Stimulated activated CD4-positive, alpha-beta T cell treated with anti-CD3 and anti-CD28 coated beads, Interleukin-2, amount 100 ng/mL, for 48 hours (primary cell): ENCODE measurements at regions not wholly inside any gene's neighbourhood (a gene's known extent, or its start where the extent isn't known, plus 50 kb on each side); places are given as distances from the start of the nearest gene placed in this dataset.

ENCODE experiments used
- DNase-seq, 2 donors: peaks; one replicate each; pipeline ENCODE4 v3.0.0-alpha.2; 2020

DNA sequence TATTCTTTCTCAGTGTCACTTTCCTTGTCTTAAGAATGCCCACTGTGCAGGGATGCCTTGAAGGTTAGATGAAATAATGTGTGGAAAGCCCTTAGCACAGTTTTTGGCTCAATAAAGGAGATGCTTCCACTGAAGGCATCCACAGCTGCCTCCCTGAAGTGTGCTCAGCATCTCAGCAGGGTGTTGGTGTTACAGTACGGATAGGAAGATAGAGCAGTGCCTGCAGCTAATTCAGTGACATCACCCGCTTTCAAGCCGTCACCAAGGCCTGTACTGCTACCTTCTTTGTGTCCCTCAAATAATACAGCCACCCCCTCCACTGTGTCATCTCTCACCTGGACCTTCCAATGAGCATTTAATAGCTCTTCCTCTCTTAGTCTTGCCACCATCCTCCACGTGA, 59.0 kb downstream of the NDUFS5 start:
- no peak for DNase-seq

GRCh38 chr1:39086386-39086785, 60.2 kb downstream of the NDUFS5 start:
- DNase-seq: no peak

GRCh38 chr1:39086865-39087409, 60.8 kb downstream of the NDUFS5 start:
- no peak for DNase-seq

DNA sequence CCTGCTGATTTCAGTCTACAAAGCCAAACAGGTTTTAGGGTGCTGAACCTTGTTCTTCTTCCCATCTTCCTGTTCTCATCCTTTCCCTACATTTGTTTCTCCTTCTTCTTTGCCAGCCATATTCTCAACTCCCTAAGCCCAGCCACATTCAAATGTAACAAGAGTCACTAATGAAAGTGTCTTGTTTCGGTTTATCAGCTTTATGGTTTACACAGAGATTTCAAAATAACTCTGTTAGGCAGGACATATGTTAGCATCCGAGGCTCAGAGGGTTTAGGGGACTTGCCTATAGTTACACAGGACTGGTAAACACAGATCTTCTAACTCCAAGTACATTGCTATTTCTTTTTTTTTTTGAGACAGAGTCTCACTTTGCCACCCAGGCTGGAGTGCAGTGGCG, 61.3 kb downstream of the NDUFS5 start:
- no peak for DNase-seq

- no peak for DNase-seq
Measured at GRCh38 chr1:39088658-39089057, 62.5 kb downstream of the NDUFS5 start.

DNA sequence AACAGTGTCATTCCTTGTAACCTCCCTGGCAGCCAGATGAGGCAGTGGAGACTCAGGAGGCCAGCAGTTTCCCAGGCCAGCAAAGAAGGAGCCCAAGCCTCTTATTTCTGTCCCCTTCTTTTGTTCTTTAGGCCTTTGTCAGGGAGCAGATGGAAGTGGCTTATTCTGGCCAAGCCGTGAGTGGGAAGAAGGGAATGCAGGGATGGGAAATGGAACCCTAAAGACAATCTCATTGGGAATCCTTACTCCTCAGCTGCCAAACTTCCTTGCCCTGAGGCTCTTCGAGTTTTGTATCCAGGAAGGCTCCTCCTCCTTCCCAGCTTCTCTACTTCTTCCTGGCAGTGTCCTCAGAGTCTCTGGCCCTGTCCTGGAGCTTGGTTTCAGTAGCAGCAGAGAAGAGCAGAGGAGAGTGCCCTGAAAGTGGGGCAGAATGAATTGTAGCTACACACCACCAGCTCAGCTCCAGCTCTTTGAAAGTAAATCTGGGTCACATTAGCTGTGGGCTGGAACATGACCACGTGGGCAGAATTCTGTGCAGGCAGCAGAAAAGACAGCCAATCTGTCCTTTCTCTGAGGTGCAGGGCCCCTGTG, 63.9 kb downstream of the NDUFS5 start:
- DNase-seq: no peak

DNA sequence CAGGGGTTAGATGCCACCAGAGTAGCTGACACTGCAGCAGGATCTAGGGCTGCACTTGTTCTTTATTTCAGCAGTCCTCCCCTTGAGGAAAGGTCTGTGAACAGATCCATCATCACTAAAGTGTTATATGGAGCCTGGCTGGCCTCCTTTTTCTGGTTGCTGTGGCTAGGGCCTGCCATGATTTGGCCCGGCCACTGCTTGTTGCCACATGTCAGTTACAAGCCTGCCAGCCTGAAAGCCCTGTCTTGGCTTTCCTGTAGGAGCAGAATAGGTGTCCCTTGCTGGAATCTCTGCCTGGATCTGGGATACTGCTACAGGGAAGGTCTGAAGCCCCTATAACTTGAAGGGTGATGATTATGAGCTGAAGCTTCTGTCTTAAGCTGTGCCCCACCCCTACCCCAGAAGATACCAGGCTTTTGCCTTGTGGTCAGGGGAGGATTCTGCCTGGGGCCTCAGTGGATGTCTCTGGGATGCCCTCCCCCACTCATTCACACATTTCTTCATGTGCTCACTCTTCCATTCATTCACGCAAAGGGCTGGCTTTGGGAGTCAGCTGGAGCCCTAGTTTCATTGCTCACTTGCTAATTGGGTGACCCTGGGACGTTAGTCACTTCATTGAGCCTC, 64.7 kb downstream of the NDUFS5 start:
- no peak for DNase-seq

- peak; percentile 40 to 43 for DNase-seq
Measured at GRCh38 chr1:39091845-39092645, 65.9 kb downstream of the NDUFS5 start.

DNA sequence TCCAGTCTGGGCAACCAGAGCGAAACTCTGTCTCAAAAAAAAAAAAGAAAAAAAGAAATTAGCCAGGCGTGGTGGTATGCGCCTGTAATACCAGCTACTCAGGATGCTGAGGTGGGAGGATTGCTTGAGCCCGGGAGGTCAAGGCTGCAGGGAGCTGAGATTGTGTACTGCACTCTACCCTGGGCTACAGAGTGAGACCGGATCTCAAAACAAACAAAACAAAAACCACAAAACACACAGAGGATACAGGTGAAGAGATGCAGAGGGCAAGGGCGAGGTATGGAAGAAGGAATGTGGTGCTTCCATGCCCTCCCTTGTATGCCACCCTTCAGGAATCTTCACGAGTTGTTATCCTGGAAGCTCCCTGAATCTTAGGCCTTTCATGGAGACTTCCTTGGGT, 68.5 kb downstream of the NDUFS5 start:
- no peak for DNase-seq

GRCh38 chr1:39098546-39099250, 72.5 kb downstream of the NDUFS5 start:
- DNase-seq: peak; percentile 43 to 48

DNA sequence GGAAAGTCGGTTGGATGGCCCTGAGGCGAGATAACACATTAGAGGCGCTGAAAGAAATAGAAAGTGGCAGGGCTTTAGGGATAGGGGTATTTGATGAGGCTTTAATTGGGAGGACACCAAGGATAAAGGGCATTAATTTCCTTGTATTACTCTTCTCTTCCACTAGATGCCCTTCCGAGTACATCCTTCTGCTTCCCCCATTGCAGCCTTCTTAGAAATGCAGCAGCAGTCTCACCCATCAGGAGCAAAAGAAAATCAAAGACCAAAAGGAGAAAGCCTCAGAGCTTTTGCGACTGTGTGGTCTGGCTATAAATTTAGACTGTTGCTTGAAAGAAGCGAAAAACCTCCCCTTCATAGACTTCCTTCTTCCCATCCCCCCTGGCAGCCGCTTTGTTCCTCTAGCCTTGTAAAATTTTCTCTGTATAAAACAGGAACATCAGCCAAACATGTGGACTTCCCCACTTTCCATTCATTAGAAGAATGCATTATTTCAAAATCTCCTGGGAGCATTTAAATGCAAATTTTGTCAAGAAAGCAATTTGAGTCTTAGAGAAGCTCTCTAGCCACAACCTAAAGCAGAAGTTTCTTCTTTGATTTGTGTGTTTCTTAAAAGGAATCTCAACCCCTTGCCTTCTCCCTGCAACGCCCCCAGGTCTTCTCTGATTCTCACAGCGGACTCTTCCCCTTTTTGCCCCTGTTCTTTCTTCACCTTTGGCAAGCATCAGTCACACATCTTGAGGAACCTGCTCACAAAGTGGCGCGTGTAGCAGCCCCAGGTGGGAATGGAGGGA, 76.6 kb downstream of the NDUFS5 start:
- no peak for DNase-seq

DNA sequence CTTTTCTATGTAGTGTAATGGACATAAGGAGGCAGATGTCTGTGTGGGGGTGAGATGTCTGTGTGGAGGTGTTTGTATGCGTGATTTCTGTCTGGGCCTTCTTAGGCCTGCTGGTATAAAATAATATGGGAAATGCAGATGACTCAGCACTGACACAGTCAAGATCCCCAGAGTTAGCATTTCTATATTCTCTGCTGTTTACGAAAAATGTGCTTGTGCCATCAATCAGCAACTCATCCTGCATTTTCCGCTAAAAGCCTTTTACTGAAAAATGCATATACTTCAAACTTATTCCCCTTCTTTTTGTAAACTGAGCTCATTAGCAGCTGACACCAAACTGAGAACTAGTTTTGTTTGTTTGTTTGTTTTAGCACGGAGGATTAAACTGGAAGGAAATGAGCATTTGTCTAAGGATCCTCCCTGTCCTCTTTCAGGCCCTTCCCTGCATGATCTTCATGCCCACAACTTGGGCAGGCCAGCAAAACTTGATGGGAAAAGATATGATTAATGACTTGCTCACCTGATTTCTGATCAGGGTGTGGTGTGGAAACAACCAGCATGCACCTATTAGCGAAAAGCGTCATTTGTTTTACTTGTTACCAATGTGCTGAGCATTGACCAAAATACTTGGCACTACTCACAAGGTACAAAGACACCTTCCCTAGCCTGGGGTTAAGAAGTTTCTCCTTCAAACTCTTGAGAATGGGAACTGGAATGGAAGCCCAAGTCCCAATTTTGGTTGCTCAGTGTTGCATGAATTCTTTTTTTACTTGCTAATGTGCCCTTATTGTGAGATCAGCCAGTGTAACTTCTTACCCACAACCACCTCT, 77.4 kb downstream of the NDUFS5 start:
- DNase-seq: no peak

DNA sequence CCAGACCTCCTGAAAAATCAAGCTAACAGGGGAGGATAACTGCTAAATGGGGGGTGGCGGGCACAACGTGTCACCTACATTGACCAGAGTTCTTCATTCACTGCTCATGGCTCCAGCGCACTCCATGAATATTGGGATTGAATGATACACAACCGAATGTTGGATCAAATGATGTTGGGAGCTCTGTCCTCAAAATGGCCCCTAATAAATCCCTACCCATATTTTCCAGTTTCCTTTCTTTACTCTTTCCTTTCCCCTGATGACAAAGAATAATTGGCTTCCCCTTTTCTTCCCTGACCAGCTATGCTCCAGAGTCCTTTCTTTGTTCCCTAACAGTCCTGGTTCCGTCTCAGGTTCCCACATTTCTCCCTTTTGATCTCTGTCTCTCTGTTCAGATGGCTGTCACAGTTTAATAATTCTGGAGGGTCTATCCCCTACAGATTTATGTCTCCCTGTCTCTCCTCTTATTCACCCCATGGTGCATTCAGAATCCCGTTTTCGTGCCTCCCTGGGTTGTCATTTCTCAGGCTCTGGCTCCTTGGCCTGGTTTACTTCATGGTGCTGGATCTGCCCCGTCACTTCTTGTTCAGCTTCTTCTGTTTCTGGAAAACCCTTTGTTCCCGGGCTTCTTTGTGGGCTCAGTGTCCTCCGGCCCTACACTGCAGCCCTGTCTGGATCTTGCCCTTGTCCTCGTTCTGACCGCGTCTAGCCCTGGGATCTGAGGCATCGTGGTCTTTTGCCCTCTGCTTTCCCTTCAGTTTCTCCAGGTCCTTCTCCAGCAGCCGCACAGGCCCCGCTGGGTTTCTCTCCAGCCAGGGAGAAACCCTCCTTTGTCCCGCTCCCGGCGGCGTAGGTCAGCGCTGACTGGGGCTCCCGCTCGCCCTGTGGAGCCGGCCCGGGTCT, 78.3 kb downstream of the NDUFS5 start:
- DNase-seq: no peak

DNA sequence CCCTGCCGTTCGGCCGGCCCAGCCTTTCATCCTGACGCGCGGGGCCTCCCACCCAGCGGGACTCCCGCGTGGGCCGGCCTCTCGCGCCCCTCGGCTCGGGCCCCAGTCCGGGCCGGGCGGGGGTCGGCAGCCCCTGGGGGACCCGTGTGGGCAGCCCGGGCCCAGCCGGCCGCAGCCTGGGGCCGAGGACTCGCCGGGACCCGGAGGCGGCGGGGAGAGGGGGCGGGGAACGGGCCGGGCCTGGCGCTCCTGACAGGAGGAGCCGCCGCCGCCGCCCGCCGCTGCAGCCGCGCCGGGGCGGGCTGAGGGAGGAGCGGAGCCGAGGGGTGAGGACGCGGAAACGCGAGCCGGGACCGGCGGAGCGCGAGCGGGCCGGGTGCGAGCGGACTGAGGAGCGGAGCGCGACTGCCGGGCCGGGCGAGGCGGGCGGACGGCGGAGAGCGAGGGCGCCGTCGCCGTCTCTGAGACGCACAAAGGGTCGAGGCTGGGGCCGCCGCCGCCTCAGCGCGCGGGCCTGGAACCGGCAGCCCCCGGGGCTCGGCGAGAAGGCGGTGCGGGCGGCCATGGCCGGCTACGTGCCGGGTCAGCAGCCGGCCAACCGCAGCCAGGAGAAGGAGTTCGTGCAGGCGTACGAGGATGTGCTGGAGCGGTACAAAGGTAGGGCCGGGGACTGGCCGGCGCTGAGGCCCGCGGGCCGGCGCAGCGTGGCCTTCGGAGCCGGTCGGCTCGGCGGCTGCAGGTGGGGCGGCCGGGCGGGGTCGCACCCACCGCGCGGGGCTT, 79.1 kb downstream of the NDUFS5 start:
- peak; percentile 33 to 54 for DNase-seq

GRCh38 chr1:39105841-39106765, 80.0 kb downstream of the NDUFS5 start:
- peak; percentile 23 to 25 for DNase-seq

DNA sequence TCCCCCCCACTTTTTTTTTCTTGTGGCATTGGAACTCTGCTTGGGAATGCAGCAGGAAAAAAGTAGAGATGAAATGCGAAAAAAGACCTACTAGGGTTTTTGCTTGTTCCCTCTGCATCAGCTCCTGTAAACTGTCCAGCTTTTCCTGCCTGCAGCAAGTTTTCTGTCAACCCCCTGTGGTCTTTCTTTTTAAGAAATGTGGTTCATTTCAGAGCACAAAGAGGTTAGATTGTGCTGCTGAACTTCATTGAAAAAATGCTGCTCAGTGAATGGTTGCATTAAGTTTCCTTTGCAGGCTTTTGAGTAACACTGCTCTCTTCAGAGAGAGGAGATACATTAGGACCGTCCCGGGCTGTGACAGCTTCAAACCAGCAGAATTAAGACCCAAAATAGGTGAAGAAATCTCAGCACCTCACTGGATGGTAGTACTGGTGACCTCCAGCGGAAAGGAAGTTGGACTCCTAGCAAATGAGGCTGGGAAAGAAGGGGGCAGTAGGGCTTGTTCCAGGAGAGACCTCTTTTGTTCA, 80.7 kb downstream of the NDUFS5 start:
- no peak for DNase-seq

DNA sequence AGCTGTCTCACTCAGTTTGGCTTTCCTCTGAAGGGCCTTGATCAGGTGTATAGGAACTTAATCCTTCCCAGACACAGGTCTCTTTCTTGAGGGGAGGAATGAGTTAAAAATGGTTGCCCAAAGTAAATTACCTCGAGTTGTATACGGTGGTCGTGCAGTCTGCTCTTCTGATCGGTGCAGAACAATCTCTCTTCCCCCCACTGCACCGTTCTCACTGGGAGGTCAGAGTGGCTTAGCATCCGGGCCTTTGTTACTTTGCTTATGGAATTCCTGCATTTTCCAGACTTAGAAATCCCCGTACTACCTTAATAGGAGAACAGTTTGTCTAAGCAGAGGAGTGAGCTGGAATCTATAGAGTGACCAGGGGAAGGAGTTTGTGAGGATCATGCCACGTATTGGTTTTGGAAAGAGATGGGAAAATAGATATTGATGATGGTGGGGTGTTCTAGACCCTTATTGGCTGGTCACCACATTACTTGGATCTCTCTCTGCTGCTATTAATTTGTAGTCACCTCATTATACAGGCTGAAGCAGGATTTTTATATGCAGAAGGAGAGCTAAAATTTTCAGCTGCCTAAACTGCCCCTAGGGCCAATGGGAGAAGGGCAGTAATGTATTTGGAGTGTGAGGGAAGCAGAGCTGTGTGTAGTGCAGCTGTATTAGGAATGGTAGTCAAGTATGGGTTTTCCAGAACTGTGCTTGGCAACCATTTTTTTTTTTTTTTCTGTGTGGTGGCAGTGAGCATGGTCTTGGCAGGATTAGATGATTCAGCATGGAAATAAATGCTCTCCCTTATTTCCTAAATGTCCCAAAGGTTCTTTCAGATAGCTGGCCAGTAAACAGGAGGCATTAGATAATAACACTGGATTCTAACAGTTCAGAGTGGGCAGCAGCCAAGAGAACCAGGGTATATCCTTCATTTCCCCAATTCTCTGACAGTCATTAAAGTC, 81.5 kb downstream of the NDUFS5 start:
- DNase-seq: no peak
